ENCODE measurements at regions not wholly inside any gene's neighbourhood (a gene's known extent, or its start where the extent isn't known, plus 50 kb on each side); places are given as distances from the start of the nearest gene placed in this dataset.

- TF ChIP-seq GATA2 (IDR thresholded peaks at IDR 0.05; ENCODE audit: low read depth, low read length): no peak
- TF ChIP-seq GATA3 (IDR thresholded peaks at IDR 0.05; ENCODE audit: low read depth, low read length): no peak
Observed at GRCh38 chr11:83363312-83363711, 77.1 kb upstream of the CCDC90B start.
